Femur (tissue), 1 donor: ENCODE measurements at regions not wholly inside any gene's neighbourhood (a gene's known extent, or its start where the extent isn't known, plus 50 kb on each side); places are given as distances from the start of the nearest gene placed in this dataset.

ENCODE experiments used
- DNase-seq: peaks from one replicate; pipeline ENCODE4 v3.0.0-alpha.2; 2017

DNA sequence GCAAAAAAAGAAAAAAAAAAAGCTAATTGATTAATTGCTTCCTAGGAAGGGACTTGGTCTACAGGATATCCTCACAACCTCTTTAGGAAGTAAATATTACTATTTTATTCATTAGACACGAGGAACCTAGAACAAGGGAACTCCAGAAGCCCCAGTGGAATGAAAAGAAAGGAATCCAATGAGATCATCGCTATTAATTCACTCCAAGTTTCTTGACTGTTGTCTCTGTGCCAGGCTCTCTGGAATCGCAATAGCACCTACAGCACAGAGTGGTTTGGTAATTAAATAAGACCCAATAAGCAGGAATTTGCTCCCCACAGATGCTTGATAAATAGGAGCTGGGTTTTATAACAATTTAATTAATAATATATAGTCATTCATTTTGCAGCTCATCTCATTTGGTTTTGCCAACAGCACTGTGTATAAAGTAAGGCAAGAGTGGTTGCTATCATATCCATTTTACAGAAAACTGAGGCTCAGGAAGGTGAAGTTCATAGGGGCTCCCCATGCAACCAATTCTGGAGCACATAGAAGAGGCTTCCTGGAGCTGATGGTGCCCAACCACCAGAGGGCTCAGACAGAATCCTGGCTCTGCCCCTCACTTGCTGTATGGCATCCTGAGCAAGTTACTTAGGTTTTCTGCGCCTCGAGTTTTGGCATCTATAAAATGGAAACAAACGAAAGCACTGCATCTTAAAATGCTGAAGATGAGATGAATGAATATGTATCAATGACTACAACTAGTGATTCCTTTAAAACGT is 420.2 kb downstream of the MED13L start:
- DNase-seq = no peak

DNA sequence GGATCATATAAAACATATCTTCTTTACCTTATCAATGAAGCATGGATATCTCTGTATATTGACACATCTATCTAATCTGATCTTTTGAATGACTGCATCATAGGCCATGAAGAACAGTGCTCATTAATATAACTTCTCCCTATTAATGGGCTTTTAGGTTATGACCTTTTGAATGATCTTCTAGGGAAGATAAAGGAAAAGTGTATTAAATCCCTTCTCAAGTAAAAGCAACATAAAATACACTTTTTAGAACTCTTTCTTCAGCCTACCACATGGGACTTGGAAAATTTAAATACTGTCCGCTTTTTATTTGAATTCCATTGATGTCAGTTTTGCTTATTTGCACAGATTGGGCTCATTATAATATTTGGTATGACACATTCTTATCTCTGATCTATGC is 425.4 kb downstream of the MED13L start:
- DNase-seq = no peak

DNA sequence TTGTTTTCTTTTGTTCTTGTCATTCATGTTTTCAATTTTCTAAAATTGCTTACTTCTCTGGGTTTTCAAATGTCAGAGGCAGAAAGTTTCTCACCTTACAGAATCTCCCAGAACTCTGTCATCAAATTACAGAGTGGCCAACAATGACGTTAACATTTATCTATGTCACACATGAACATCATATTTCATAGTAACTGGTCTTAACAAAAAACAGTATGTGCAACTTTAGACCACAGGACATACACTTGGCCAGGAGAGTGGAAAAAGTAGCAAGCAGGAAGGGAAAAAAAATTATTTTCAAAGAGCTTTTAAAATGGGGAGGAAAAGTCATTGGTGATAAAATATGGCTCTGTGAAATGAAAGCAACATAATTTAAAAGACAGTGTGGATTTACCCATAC is 426.5 kb downstream of the MED13L start:
- no peak for DNase-seq

DNA sequence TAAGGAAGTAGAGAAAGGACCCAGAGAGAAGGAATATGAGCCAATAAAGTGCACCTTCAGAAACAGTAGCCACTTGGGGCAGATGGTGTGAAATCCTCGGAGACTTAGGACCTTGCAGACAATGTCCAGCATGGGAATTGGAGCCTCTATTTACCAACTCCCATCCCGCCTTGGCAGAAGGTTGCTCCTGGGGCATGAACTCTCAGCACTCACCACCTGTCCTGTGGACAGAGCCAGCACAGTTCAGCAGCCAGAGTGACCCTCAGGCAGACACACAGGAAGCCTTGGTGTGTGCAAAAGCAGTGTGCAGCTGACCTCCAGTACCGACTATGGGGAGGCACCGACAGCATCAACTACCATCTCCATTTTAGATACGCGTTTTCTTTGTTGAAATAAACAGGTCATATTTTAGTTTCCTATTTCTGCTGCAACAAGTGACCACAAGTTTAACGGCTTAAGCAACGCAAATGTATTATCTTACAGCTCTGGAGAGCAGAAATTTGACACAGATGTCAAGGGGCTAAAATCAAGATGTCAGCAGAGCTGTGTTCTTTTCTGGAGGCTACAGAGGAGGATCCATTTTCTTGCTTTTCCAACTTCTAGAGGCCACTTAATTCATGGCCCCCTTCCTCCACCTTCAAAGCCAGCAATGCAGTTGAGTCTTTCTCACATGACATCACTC is 428.1 kb downstream of the MED13L start:
- DNase-seq = no peak

DNA sequence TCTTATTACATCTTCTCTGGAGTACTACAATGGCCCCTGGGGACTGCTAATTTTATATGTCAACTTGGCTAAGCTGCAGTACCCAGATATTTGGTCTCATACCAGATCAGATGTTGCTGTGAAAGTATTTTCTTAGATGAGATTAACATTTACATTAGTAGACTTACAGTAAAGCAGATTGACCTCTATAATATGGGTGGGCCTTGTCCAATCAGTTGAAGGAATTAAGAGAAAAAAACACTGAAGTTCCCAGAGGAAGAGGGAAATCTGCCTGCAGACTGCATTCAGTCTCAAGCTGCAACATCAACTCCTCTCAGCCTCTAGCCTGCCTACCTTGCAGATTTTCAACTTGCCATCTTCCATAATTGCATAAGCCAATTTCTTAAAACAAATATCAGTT is 430.1 kb downstream of the MED13L start:
- DNase-seq = no peak

DNA sequence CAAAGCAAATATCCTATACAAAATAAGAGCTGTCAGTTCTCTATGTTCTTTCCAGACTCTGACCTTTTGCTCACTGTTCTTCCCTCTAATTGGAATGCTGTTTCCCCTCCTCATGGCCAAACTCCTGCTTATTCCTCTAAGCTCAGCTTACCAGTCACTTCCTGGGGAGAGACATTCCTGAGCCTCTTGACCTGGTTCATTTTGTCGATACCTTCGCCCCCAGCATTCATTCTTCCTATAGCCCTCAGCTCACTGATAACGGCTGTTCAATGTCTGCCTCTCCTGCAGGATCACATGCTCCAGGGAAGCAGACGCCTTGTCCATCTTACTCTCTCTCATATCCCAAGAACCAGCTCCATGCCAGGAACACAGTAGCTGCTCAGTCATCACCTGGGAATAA is 431.0 kb downstream of the MED13L start:
- no peak for DNase-seq

DNA sequence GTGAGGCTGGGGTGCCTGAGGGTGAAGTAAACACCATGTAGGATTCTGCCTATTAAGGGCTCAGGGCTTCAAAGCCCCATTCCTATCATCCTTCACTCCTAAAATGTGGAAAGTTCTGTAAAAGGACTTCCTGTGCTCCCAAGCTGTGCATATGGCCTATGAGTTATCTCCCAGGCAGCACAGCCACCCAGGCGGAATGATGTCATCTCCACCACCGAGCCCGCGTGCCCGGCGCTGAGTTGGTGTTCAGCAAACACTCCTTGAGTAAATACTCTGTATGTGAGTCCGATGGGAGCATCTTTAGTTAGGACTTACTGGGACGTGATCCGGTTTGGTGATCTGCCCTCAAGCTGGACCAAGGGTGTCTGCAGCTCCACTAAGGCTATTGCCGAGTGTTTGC is 437.3 kb downstream of the MED13L start:
- DNase-seq = no peak

DNA sequence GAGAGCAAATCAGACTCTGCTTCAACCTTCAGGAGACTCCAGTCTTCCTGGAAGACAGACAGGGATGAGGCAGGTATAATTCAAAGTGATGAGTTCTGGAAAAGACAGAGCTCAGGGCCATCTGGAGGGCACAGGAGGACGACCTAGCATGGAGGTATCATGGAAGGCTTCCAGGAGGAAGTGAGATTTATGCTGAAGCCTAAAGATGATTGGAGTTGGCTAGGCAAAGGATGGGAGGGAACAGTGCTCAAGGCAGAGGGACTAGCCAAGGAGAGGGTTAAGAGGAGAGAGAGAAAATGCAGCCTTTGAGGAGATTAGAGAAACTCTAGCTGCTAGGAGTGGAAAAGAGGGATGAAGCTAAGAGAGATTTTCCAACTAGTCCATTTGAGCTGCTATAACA is 438.5 kb downstream of the MED13L start:
- no peak for DNase-seq

DNA sequence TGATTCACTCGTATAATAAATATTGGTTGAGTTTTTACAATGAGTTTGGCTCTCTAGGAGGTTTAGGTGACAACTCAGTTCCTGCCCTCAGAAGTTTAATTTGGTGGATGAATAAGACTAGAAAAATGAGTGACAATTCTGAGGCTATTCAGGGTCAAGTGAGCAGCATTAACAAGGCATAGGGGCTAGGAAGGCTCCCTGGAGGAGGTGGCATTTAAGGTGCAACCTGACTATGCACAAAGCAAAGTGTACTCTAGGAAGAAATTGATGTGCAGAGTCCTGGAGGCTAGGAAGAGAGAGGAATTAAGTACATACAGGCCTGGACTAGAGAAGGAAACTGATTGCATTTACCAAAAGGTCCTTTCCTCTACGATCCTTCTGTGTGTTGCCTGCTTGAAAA is 440.3 kb downstream of the MED13L start:
- no peak for DNase-seq

DNA sequence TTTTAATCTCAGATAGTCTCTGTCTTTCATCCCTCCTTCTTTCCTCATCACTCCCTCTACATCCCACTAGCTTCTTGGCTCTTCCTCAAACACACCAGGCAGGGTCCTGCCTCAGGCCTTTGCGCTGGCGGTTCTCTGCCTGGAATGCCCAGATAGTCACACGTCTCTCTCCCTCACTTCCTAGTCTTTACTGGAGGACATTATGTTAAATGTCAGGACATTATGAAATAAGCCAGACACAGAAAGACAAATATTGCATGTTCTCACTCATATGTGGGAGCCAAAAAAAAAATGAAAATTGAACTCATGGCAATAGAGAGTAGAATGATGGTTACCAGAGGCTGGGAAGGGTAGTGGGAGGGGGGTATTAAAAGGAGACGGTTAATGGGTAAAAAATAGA is 442.0 kb downstream of the MED13L start:
- no peak for DNase-seq

DNA sequence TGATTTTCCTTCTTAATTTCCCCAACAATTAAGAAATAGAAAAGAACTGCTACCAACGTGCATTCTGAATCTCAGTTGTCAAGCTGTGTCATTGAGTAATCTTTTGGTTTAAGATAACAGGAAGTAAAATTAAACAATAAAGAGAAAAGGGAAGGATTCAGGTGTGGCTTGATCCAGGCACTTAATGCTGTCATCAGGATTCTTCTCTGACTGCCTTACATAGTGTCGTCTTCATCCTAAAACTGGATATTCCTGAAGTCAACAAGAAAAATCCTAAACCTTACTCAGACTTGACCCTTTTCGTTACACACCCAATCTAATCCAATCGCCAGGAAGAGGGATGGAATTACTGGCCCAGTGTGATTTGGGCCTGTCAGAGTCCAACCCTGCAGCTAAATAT is 443.8 kb downstream of the MED13L start:
- DNase-seq = no peak

DNA sequence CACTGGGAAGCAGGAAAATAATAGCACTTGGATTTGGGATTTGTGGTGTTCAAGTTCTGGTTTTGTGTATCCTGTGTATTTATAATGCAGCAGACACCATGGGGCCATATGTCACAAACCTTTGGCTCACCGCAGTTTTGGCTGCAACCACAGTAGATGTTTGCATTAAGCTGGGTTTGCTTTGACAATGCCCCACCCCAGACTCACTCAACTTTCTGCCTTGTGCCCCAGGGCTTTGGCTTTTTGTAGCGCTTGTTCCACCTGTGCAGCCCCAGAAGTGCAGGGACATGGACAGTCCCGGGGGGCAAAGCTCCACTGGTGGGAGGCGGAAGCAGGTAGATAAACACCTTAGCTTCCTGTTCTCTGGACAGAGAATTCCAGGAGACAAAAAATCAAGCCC is 446.9 kb downstream of the MED13L start:
- DNase-seq = no peak

DNA sequence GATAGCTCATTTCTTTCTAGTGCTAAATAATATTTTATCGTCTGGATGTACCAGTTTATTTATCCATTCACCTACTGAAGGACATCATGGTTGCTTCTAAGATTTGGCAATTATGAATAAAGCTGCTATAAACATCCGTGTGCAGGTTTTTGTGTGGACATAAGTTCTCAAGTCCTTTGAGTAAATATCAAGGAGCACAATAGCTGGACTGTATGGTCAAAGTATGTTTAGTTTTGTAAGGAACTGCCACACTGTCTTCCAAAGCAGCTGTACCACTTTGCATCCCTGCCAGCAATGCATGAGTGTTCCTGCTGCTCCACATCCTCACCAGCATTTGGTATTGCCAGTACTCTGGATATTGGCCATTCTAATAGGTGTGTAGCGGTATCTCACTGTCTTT is 447.4 kb downstream of the MED13L start:
- no peak for DNase-seq

DNA sequence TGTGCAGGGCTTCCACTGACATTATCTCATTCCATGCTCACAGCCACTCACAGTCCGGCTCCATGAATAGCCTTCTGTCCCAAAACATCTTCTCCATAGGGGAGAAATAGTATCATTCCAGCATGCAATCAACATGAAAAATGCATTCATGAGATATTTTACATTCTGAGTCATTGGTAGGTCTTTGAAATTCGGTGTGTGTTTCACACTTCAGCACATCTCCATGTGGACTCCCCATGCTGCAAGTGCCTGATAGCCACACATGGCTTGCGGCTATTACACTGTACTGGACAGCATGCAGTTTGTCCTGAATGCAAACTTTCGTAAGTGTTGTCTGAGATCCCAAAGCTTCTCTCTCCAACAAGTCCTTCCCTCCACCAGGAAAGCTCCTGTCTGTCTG is 449.3 kb downstream of the MED13L start:
- no peak for DNase-seq

DNA sequence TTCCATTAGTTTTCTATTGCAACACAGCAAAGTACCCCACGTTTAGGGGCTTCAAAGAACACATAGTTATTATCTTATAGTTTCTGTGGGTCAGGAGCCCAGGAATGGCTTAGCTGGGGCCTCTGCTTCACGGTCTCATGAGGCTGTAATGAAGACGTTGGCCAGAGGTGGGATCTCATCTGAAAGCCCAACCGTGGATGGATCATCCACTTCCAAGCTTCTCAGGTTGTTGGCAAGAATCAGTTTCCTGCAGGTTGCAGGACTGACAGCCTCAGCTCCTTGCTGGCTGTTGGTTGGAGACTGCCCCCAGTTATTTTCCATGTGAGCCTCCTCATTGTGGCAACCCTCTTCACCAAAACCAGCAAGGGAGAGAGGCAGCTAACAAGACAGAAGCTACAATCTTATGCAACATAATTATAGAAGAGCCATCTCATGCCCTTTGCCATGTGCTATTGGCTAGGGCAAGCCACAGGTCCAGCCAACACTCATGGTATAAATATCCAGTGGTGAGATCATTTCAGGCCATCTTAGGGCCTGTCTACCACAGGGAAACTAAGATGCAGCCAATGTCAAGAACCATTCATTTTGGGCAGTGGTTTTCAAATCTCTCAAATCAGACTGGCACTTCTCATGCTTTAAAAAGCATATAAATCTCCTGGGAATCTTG is 452.4 kb downstream of the MED13L start:
- no peak for DNase-seq

DNA sequence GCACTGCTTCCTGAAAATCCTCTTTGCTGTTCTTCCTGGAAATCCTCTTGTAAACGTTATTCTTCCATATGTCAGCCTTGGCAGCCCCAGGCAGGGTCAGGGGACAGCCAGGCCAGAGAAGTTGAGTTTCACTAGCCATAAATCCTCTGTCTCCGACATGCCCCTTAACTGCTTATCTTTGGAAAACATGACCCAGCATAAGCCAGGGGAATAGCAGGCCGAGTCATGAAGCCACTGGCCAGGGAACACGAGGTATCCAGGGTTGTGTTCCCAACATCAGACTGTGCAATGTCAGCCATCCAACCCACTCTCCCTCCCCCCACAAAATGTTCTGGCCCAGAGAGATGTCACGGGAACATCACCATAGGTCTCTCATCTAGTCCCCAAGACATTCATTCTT is 453.9 kb downstream of the MED13L start:
- no peak for DNase-seq

DNA sequence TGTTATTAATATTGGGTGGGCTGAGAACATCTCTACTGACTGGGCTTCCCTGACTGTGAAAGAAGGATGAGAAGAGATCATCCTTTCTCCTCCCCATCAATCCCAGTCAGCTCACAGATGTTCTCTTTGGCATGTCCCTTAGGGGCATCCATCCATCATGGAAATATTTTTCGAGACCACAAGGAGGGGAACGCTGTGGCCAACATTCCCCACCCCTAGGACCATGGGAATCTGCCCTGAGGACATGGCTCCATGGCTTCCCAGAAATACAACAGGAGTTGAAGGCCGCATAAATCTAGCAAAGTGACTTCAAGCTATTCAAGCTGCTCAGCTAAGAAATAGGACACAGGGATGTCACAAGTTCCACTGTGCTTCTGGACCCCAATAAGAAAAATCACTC is 456.8 kb downstream of the MED13L start:
- no peak for DNase-seq

DNA sequence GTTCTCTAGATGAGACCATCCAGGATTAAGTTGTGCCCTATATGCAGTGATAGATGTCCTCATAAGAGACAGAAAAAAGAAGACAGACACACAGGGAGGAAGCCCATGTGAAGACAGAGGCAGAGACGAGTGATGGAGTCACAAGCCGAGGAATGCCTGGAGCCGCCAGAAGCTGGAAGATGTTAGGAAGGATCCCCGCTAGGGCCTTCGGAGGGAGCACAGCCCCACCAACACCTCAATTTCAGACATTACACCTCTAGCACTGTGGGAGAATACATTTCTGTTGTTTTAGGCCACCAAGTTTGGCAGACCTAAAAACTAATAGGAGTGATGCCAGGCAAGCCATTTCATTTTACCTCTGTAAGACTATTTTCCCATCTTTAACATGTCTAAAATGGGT is 458.5 kb downstream of the MED13L start:
- no peak for DNase-seq

DNA sequence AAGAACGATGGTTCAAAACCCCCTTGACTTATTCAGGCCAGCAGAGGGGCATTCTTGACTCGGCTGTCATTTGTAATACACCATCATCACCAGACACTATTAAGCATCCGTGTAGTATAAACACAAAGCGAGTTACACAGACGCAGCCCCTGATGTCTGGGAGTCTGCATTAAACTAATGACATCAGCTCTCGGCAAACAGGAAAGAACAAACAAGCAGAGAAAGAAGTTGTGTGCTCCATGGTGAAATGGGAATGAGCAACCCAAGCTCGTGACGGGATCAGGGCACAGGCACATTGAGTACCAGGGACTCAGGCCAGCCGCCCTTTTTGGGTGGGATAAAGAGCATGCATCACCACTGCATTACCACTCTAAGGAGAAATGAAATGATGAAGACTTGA is 460.1 kb downstream of the MED13L start:
- no peak for DNase-seq

DNA sequence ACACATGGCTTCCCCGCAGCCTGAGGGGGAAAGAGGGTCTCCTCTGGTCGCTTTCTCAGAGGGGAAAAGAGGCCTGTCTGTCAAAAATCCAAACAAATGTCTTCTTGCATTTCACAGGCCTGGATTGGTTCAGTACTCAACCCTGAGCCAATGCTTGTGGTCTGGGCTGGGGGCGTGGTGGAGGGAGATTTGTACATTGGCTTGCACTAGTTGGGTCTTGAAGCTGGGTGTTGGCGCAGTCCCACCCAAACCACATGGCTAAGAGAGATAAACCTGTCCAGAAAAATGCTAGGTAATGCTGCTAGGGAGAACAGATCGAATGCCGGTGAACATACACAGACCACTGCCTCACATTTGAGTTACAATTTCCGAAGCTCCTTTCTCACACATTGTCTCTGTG is 461.6 kb downstream of the MED13L start:
- no peak for DNase-seq

DNA sequence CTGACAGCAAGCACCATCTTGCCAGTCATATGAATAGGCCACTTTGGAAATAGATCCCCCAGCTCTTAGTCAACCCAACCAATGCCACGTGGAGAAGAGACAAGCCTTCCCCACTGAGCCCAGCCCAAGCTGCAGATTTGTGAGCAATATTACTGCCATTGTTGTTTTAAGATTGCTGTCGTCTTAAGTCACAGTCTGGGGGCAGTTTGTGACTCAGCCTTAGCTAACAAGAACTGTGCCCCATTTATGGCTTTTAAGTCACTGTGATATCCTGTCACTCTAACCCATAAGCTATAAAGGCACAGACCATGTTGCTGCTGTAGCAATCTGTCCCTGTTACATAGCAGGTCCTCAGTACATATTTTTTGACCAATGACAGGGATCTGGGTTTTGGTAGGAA is 464.2 kb downstream of the MED13L start:
- DNase-seq = no peak

DNA sequence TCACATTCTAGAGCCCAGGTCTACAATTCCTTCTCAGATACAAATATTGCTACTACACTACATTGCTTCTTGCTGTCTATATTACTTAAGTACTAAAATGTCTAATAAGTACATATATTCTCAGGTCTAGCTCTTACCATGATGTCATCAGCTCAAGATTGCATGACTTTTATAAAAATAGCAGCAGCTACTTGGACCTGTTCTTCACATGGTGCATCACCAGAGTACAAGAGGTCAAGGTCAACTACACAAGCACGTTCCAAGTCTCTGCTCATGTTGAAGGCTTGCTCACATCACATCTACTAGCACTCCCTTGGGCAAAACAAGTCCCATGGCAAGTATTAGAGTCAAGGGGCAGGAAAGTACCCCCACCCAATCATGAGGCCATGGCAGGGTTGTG is 465.6 kb downstream of the MED13L start:
- DNase-seq = no peak

DNA sequence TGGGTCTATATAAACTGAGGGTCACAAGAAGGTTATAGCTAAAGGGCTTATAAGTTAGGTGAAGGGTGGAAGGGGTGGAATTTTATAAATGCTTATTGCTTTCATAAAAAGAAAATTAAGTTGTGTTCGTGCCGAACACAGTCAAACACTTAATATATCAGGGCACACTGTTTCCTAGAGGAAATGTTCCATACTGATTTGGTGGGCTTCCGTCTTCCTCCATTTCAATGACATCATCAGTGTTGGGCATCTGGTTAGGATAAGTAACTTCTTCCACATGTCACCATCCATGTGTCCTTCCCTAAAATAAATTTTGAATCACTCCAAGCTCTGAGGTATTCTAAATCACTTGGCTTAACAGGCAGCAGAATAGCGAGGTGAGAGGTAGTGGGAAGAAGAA is 466.4 kb downstream of the MED13L start:
- DNase-seq = no peak

DNA sequence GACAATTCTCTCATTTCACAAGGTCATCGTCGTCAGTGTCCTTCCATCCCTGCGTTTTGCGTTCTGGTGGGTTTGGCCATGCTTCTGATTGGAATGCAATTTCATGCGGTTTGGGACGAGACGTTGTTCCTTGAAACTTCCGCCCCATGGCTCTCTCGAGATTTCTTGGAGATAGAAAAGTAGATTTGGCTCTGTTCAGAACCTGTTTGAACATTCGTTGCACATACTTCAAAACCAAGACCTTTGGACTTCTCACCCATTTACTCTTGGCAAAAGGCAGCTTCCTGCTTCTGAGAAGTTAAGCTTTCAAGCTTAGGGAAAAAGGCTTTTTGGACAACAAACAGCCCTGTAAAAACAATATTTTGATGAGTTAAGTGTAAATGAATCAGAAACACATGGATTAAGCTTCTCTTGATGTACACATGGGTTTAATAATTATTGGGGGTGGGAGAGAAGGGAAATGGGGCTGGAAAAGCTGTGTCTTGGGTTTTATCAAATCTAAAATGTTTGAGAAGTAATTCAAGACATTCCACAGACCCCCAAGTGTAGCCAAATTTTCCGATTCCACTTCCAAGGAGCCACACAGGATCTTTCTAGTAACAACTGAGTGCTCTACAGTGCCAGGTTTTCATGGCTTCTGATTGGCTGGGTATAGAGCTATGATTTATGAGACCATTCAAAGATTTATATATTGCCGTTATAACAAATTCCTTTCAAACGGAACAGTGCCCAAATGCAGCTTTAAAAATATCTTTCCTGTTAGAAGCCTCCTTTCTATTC is 467.2 kb downstream of the MED13L start:
- peak; percentile 50 for DNase-seq
